ENCODE measurements at regions not wholly inside any gene's neighbourhood (a gene's known extent, or its start where the extent isn't known, plus 50 kb on each side); places are given as distances from the start of the nearest gene placed in this dataset.

DNA sequence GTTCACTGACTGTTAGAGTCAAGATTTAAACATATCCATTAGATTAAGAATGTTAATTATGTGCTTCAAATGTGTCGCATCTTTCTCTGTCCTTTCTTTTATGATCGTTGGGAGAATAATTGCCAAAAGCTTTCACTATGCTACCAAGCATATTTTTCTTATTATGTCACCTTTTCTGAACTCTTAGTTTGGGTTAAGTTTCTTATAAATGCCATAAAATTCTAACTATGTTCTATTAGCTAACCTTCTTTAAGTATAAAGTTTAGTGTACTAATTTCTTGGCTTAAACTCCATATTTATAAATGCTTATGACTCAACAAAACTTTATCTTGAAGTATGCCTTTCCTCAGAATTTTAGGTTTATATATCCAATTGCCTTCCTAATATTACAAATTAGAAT lies 1759.4 kb downstream of the PCDH9 start:
- Histone ChIP-seq H3K27ac (ENCODE audit: control insufficient read depth, insufficient read depth) (no peak overlapping the region), H3K36me3 (ENCODE audit: control insufficient read depth in 2 of 2, insufficient read depth in 2 of 2, low read length in 1 of 2) (no peaks in the 10 kb centered on the region), H3K4me1 (ENCODE audit: control insufficient read depth, insufficient read depth, low read length) (no peaks in the 10 kb centered on the region), H4K20me1 (ENCODE audit: control insufficient read depth, insufficient read depth) (no peaks in the 10 kb centered on the region), H3K79me2 (ENCODE audit: control insufficient read depth, insufficient read depth, low read length) (no peaks in the 10 kb centered on the region), H3K9ac (ENCODE audit: control insufficient read depth, insufficient read depth, low read length) (no peak overlapping the region), H3K27me3 (replicated peaks in 1 of 2; ENCODE audit: control insufficient read depth in 2 of 2, insufficient read depth in 2 of 2, low read length in 1 of 2) (no peaks in the 10 kb centered on the region), H3K9me3 (replicated peaks; ENCODE audit: control insufficient read depth, insufficient read depth, low read length) (no peaks in the 10 kb centered on the region), H2AFZ (ENCODE audit: control insufficient read depth, low read depth, low read length) (no peak overlapping the region), H3K4me2 (ENCODE audit: control insufficient read depth, insufficient read depth) (no peak overlapping the region), H3K4me3 (no peak overlapping the region)
- BruUV-seq (replicated peaks) = no TSS peak
- RAD21 ChIA-PET (ENCODE audit: unreplicated experiment) = no interaction called here
- in situ Hi-C loops (cut with MboI) = no loop called here
- DNase-seq (ENCODE audit: low read depth, low spot score) = no peak
- 2% methylated on average over 2 of the region's 2 CpGs for WGBS (ENCODE audit: insufficient coverage, insufficient replicate concordance, low lambda C conversion rate, missing lambda C conversion rate)
- SMC1A ChIA-PET (ENCODE audit: uncharacterized antibody, unreplicated experiment) = interaction anchor here (1.2 to 3.3 kb wide), 3 partner anchors 9 to 38 kb away, joined by 3 to 10 read pairs (median 4); no protein-coding TSS in a partner anchor
- CTCF ChIA-PET = no interaction called here
- intact Hi-C loops (cut with micrococcal nuclease; ENCODE audit: unreplicated experiment) = no loop called here
- ATAC-seq = no peak
- POLR2A ChIA-PET = no interaction called here
- no peak for FAIRE-seq
- TF ChIP-seq FOS (IDR thresholded peaks at IDR 0.05; ENCODE audit: borderline replicate concordance, extremely low read depth, insufficient read length) = no peak
- TF ChIP-seq, protein P1, sequence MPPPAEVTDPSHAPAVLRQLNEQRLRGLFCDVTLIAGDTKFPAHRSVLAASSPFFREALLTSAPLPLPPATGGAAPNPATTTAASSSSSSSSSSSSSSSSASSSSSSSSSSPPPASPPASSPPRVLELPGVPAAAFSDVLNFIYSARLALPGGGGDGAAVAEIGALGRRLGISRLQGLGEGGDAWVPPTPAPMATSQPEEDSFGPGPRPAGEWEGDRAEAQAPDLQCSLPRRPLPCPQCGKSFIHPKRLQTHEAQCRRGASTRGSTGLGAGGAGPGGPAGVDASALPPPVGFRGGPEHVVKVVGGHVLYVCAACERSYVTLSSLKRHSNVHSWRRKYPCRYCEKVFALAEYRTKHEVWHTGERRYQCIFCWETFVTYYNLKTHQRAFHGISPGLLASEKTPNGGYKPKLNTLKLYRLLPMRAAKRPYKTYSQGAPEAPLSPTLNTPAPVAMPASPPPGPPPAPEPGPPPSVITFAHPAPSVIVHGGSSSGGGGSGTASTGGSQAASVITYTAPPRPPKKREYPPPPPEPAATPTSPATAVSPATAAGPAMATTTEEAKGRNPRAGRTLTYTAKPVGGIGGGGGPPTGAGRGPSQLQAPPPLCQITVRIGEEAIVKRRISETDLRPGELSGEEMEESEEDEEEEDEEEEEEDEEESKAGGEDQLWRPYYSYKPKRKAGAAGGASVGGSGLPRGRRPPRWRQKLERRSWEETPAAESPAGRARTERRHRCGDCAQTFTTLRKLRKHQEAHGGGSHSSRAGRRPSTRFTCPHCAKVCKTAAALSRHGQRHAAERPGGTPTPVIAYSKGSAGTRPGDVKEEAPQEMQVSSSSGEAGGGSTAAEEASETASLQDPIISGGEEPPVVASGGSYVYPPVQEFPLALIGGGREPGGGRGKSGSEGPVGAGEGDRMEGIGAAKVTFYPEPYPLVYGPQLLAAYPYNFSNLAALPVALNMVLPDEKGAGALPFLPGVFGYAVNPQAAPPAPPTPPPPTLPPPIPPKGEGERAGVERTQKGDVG (CRISPR knock-in tag; IDR thresholded peaks at IDR 0.05) = no peak
- no peak for TF ChIP-seq POLR2AphosphoS5 (IDR thresholded peaks at IDR 0.05; ENCODE audit: low read length)
- TF ChIP-seq POLR2A (IDR thresholded peaks at IDR 0.05; ENCODE audit: low read depth, low read length) = no peak
- TF ChIP-seq NR2C1 (IDR thresholded peaks at IDR 0.05) = no peak
- TF ChIP-seq KAT2A (conservative IDR thresholded peaks at IDR 0.05; ENCODE audit: control insufficient read depth, low read depth, low read length) = no peak
- no peak for TF ChIP-seq BACH1 (IDR thresholded peaks at IDR 0.05; ENCODE audit: borderline replicate concordance)
- no peak for TF ChIP-seq HCFC1 (IDR thresholded peaks at IDR 0.05; ENCODE audit: low read length)
- no peak for TF ChIP-seq POLR2AphosphoS2 (IDR thresholded peaks at IDR 0.05; ENCODE audit: low read depth, low read length)
